ENCODE measurements at regions not wholly inside any gene's neighbourhood (a gene's known extent, or its start where the extent isn't known, plus 50 kb on each side); places are given as distances from the start of the nearest gene placed in this dataset.

GRCh38 chr18:2441544-2441943 is 129.8 kb downstream of the METTL4 start:
- Histone ChIP-seq H2BK12ac (ENCODE audit: low read length in 2 of 2) (no peak overlapping the region), H3K18ac (ENCODE audit: low read depth in 1 of 2, low read length in 2 of 2) (no peak overlapping the region), H2BK15ac (ENCODE audit: low read depth, poor library complexity, severe bottlenecking) (no peak overlapping the region), H3K23ac (ENCODE audit: low read length in 2 of 2) (no peak overlapping the region), H3K4me2 (ENCODE audit: low read length, poor library complexity, severe bottlenecking) (no peak overlapping the region), H2BK120ac (ENCODE audit: low read depth, low read length) (no peak overlapping the region), H3K4me1 (ENCODE audit: control insufficient read depth, insufficient read depth, low read depth, low read length) (no peaks in the 10 kb centered on the region), H2AK5ac (ENCODE audit: low read length, severe bottlenecking) (peak overlapping the region; percentile 20), H3K4ac (ENCODE audit: low read depth in 1 of 2, low read length in 2 of 2) (no peak overlapping the region), H3K27me3 (ENCODE audit: control insufficient read depth in 1 of 2, insufficient read depth in 1 of 2, low read length in 2 of 2) (no peaks in the 10 kb centered on the region), H3K9ac (ENCODE audit: low read length) (no peak overlapping the region), H3K27ac (ENCODE audit: low read length, poor library complexity, severe bottlenecking) (peak overlapping the region; percentile 57), H3K9me3 (ENCODE audit: control insufficient read depth, low read length) (peaks cover 8% of the 10 kb centered on the region), H2BK5ac (ENCODE audit: low read depth, low read length, poor library complexity, severe bottlenecking) (no peak overlapping the region), H4K8ac (ENCODE audit: low read length) (no peak overlapping the region), H3K14ac (ENCODE audit: low read length in 2 of 2) (no peak overlapping the region), H3K4me3 (ENCODE audit: insufficient read depth in 1 of 2, low read depth in 1 of 2, low read length in 2 of 2) (no peak overlapping the region), H3K36me3 (ENCODE audit: control insufficient read depth in 1 of 2, insufficient read depth in 2 of 2, low read depth in 1 of 2, low read length in 2 of 2) (no peaks in the 10 kb centered on the region), H3K79me1 (replicated peaks; ENCODE audit: low read length, poor library complexity, severe bottlenecking) (no peaks in the 10 kb centered on the region), H2AFZ (ENCODE audit: low read depth, low read length) (no peak overlapping the region), H4K91ac (ENCODE audit: low read length) (no peak overlapping the region)
- DNase-seq, result no peak
- WGBS, result 91% methylated on average over 1 of the region's 2 CpGs

- Histone ChIP-seq H4K91ac (ENCODE audit: low read length) (no peak overlapping the region), H2BK120ac (ENCODE audit: low read depth, low read length) (no peak overlapping the region), H2BK12ac (ENCODE audit: low read length in 2 of 2) (no peak overlapping the region), H4K8ac (ENCODE audit: low read length) (no peak overlapping the region), H3K79me1 (replicated peaks; ENCODE audit: low read length, poor library complexity, severe bottlenecking) (no peaks in the 10 kb centered on the region), H2AK5ac (ENCODE audit: low read length, severe bottlenecking) (no peak overlapping the region), H3K14ac (ENCODE audit: low read length in 2 of 2) (no peak overlapping the region), H3K23ac (ENCODE audit: low read length in 2 of 2) (no peak overlapping the region), H3K27ac (ENCODE audit: low read length, poor library complexity, severe bottlenecking) (peak overlapping the region; percentile 57), H3K4me1 (ENCODE audit: control insufficient read depth, insufficient read depth, low read depth, low read length) (no peaks in the 10 kb centered on the region), H2BK15ac (ENCODE audit: low read depth, poor library complexity, severe bottlenecking) (no peak overlapping the region), H3K4ac (ENCODE audit: low read depth in 1 of 2, low read length in 2 of 2) (no peak overlapping the region), H2BK5ac (ENCODE audit: low read depth, low read length, poor library complexity, severe bottlenecking) (no peak overlapping the region), H3K9ac (ENCODE audit: low read length) (no peak overlapping the region), H3K27me3 (ENCODE audit: control insufficient read depth in 1 of 2, insufficient read depth in 1 of 2, low read length in 2 of 2) (no peaks in the 10 kb centered on the region), H3K4me3 (ENCODE audit: insufficient read depth in 1 of 2, low read depth in 1 of 2, low read length in 2 of 2) (no peak overlapping the region), H3K4me2 (ENCODE audit: low read length, poor library complexity, severe bottlenecking) (no peak overlapping the region), H3K36me3 (ENCODE audit: control insufficient read depth in 1 of 2, insufficient read depth in 2 of 2, low read depth in 1 of 2, low read length in 2 of 2) (no peaks in the 10 kb centered on the region), H3K9me3 (ENCODE audit: control insufficient read depth, low read length) (peaks cover 8% of the 10 kb centered on the region), H3K18ac (ENCODE audit: low read depth in 1 of 2, low read length in 2 of 2) (no peak overlapping the region), H2AFZ (ENCODE audit: low read depth, low read length) (no peak overlapping the region)
- 80% methylated on average over 1 of the region's 3 CpGs for whole genome bisulfite sequencing
- DNase-seq, result no peak
These were observed 129.3 kb downstream of the METTL4 start for GRCh38 chr18:2442006-2442405.

GRCh38 chr18:2442726-2443275 is 128.5 kb downstream of the METTL4 start:
- no peak overlapping the region for H3K14ac ChIP-seq (ENCODE audit: low read length in 2 of 2)
- H2BK5ac ChIP-seq (ENCODE audit: low read depth, low read length, poor library complexity, severe bottlenecking), result peak overlapping the region; percentile 79
- H2BK120ac ChIP-seq (ENCODE audit: low read depth, low read length), result no peak overlapping the region
- no peak overlapping the region for H3K18ac ChIP-seq (ENCODE audit: low read depth in 1 of 2, low read length in 2 of 2)
- H3K9me3 ChIP-seq (ENCODE audit: control insufficient read depth, low read length), result peaks cover 8% of the 10 kb centered on the region
- no peaks in the 10 kb centered on the region for H3K27me3 ChIP-seq (ENCODE audit: control insufficient read depth in 1 of 2, insufficient read depth in 1 of 2, low read length in 2 of 2)
- no peaks in the 10 kb centered on the region for H3K79me1 ChIP-seq (replicated peaks; ENCODE audit: low read length, poor library complexity, severe bottlenecking)
- peak overlapping the region; percentile 86 for H3K27ac ChIP-seq (ENCODE audit: low read length, poor library complexity, severe bottlenecking)
- no peak overlapping the region for H3K4me3 ChIP-seq (ENCODE audit: insufficient read depth in 1 of 2, low read depth in 1 of 2, low read length in 2 of 2)
- no peak overlapping the region for H2AFZ ChIP-seq (ENCODE audit: low read depth, low read length)
- H3K23ac ChIP-seq (ENCODE audit: low read length in 2 of 2), result no peak overlapping the region
- no peak overlapping the region for H4K91ac ChIP-seq (ENCODE audit: low read length)
- H2BK12ac ChIP-seq (ENCODE audit: low read length in 2 of 2), result no peak overlapping the region
- no peaks in the 10 kb centered on the region for H3K4me1 ChIP-seq (ENCODE audit: control insufficient read depth, insufficient read depth, low read depth, low read length)
- no peak overlapping the region for H3K9ac ChIP-seq (ENCODE audit: low read length)
- no peak overlapping the region for H2AK5ac ChIP-seq (ENCODE audit: low read length, severe bottlenecking)
- no peak for DNase-seq
- no peaks in the 10 kb centered on the region for H3K36me3 ChIP-seq (ENCODE audit: control insufficient read depth in 1 of 2, insufficient read depth in 2 of 2, low read depth in 1 of 2, low read length in 2 of 2)
- H3K4ac ChIP-seq (ENCODE audit: low read depth in 1 of 2, low read length in 2 of 2), result no peak overlapping the region
- H4K8ac ChIP-seq (ENCODE audit: low read length), result no peak overlapping the region
- H3K4me2 ChIP-seq (ENCODE audit: low read length, poor library complexity, severe bottlenecking), result no peak overlapping the region
- 94% methylated on average over 1 of the region's 4 CpGs for WGBS
- H2BK15ac ChIP-seq (ENCODE audit: low read depth, poor library complexity, severe bottlenecking), result no peak overlapping the region

- H3K4me3 ChIP-seq (ENCODE audit: insufficient read depth in 1 of 2, low read depth in 1 of 2, low read length in 2 of 2), result no peak overlapping the region
- no peak overlapping the region for H4K8ac ChIP-seq (ENCODE audit: low read length)
- H2BK120ac ChIP-seq (ENCODE audit: low read depth, low read length), result no peak overlapping the region
- H3K4ac ChIP-seq (ENCODE audit: low read depth in 1 of 2, low read length in 2 of 2), result no peak overlapping the region
- H2BK5ac ChIP-seq (ENCODE audit: low read depth, low read length, poor library complexity, severe bottlenecking), result no peak overlapping the region
- peak overlapping the region; percentile 76 for H2AK5ac ChIP-seq (ENCODE audit: low read length, severe bottlenecking)
- H3K4me2 ChIP-seq (ENCODE audit: low read length, poor library complexity, severe bottlenecking), result no peak overlapping the region
- no peaks in the 10 kb centered on the region for H3K36me3 ChIP-seq (ENCODE audit: control insufficient read depth in 1 of 2, insufficient read depth in 2 of 2, low read depth in 1 of 2, low read length in 2 of 2)
- no peak for DNase-seq
- no peak overlapping the region for H3K14ac ChIP-seq (ENCODE audit: low read length in 2 of 2)
- no peaks in the 10 kb centered on the region for H3K79me1 ChIP-seq (replicated peaks; ENCODE audit: low read length, poor library complexity, severe bottlenecking)
- H3K23ac ChIP-seq (ENCODE audit: low read length in 2 of 2), result no peak overlapping the region
- 54% methylated on average over 5 of the region's 5 CpGs for WGBS
- H3K9me3 ChIP-seq (ENCODE audit: control insufficient read depth, low read length), result peaks cover 8% of the 10 kb centered on the region
- H3K27me3 ChIP-seq (ENCODE audit: control insufficient read depth in 1 of 2, insufficient read depth in 1 of 2, low read length in 2 of 2), result no peaks in the 10 kb centered on the region
- no peak overlapping the region for H3K9ac ChIP-seq (ENCODE audit: low read length)
- no peak overlapping the region for H2BK12ac ChIP-seq (ENCODE audit: low read length in 2 of 2)
- H2BK15ac ChIP-seq (ENCODE audit: low read depth, poor library complexity, severe bottlenecking), result no peak overlapping the region
- no peak overlapping the region for H4K91ac ChIP-seq (ENCODE audit: low read length)
- no peak overlapping the region for H3K18ac ChIP-seq (ENCODE audit: low read depth in 1 of 2, low read length in 2 of 2)
- no peak overlapping the region for H2AFZ ChIP-seq (ENCODE audit: low read depth, low read length)
- no peak overlapping the region for H3K27ac ChIP-seq (ENCODE audit: low read length, poor library complexity, severe bottlenecking)
- H3K4me1 ChIP-seq (ENCODE audit: control insufficient read depth, insufficient read depth, low read depth, low read length), result no peaks in the 10 kb centered on the region
These were observed 127.0 kb downstream of the METTL4 start for GRCh38 chr18:2444201-2444875.
